ENCODE measurements at regions not wholly inside any gene's neighbourhood (a gene's known extent, or its start where the extent isn't known, plus 50 kb on each side); places are given as distances from the start of the nearest gene placed in this dataset.

DNA sequence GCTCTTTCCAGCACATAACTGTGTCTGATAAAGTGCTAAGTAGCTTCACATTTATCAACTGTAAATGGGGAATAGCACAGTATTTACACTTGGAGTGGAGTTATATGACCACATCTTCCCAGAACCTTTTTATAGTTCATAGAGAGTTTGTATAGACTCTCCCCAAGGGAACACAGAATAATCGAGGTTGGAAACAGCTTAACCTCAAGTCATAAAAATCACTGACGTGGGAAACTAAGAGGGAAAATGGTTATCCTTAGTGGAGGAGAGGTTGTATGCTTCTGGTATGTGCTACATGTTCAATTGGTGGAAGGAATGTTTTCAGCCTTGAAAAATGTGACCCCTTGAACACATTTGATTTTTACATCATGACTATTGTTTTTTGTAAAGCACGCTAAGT, 167.9 kb upstream of the KIAA1217 start:
- DNase-seq, result no peak

DNA sequence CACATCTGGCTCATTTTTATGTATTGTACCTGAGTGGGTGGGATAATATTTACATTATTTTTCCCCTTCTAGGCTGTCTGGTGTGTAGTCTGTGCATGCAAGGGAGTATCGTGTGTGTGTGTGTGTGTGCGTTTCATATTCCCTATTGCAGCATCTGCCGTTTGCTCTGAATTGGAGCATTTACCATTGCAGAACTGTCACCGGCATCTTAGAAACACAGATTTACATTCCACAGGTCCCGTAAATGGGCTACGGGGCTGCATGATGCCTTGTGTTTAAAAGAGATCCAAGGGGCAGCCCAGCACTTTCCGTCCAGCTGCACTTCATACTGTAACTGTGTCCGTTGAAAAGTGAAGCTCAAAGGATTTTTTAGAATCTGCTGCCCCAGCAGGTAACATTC, 167.1 kb upstream of the KIAA1217 start:
- no peak for DNase-seq

DNA sequence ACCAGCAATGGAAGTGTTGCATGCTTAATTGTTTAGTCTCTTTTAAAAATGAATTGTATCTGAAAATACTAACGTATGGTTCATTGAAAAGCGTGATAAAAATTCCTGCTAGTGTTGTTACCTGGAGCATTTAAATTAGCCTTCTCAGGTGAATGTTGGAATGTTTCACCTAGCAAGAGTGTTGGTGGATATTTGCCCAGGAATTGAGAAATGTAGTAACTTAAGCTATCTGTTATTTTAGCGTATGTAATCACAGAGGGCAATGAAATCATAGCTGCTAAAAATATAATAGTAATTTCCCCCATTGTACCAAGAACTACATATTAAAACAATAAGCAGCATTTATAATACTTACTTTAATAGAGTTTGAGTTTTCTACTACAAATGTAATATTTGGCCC, 166.1 kb upstream of the KIAA1217 start:
- no peak for DNase-seq

DNA sequence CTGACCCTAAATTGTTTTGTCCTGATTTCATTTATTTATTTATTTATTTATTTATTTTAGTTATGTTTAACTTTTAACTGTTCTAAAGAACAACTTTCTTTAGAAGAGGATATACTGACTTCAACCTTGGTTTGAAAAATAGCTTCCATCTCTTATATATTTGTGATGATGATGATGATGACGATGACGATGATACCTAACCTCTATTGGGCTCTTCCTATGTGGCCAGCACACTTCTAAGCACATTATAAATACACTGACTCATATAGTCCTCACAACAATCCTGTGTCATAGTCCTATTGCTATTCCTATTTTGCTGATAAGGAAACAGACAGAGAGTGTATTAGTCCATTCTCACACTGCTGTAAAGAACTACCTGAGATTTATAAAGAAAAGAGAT, 162.9 kb upstream of the KIAA1217 start:
- no peak for DNase-seq

DNA sequence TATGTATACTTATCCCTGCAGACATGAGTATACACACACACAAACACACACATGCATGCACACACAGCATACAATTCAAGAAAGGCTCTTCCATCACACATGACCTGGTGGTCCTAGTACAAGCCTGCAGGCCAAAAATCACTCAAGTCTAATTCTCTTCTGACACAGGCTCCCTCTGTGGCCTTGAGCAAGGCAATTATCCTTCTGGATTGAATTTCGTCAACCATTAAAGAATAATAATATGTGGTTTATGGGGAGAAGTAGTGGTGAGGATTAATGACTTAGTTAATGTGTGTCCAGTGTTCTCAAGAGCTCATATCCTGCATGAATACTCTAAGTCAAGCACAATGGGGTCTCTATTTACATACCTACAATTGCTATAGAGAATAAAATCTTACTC, 161.8 kb upstream of the KIAA1217 start:
- no peak for DNase-seq

DNA sequence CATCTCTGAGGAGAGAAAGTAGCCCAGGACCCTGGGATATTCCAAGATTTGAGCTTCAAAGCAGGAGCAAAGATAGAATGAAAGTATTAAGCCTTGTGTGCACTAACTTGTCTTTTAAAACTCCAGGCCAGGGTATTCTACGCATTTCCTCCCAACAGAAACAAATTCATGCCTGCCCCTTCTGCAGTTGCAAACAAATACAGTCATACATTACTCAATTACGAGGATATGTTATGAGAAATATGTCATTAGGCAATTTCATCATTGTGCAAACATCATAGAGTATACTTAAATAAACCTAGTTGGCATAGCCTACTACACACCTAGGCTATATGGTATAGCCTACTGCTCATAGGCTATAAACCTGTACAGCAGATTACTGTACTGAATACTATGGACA, 154.5 kb upstream of the KIAA1217 start:
- DNase-seq, result no peak

DNA sequence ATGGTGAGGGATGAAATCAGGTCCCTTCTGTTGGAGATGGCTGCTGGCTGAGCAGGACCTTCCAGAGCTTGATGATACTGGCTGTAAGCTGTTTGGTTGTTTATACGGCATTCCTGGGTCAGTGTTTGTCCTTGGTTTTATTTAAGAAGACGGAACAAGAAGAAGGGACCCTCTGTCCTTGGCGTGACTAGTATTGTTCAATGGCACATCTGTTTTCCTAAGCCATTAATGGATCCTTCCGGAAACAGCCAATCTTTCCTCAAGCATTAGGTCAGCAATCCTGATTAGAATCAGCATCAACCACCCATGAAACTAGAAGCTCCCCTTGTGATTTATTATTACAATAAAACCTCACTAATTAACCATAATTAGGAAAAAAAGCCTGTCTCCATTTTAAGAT, 128.7 kb upstream of the KIAA1217 start:
- no peak for DNase-seq

DNA sequence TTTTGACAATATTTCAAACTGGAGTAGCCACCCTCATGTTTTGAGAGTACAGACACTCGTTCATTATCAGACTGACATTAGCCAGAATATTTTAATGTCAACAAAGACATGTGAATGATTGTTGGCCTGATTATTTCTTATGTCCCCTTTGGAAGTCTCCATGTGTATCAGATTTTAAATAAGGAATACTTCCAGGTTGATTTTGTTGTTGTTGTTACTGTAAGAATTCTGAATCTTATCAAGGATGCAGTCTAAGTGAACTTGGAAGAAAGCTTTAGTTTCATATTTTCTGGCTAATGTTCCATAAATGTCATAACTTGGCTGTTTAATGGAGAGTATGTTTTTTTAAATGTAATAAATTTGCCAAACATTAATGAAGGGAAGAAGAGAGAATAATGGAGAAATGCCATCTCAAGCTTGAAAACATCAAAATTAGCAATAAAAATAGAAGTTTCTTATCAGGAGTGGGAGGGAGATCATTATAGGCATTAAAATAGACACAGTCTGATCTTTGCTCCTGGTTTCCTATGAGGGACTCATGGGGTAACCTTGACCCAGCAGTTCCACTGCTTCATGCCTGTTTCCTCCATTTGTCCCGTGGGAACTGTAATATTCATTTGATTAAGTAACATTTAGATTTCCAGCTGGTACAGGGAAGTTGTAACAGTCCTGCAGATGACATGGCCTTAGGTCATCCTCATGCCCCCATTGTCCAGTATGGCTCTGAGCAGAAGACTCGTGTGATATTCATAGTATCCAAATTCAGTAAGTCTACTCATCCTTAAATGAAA, 122.4 kb upstream of the KIAA1217 start:
- no peak for DNase-seq

DNA sequence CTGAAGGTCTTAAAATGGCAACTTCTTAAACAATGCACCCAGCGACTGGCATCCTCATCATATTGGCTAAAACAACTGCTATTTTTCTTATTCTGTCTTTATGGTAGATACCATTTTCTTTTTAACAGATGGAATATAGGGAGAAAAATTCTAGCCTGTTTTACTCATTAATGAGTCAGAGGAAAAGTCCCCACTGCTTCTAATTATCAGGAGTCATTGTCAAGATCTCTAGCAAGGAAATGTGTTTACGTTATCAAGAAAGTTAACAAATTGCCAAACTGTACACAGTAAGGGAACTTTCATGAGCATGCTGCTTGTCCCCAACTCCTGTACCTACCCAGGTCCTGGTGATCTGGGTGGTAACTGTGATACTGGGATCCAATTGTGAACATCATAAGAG, 117.7 kb upstream of the KIAA1217 start:
- DNase-seq, result no peak

DNA sequence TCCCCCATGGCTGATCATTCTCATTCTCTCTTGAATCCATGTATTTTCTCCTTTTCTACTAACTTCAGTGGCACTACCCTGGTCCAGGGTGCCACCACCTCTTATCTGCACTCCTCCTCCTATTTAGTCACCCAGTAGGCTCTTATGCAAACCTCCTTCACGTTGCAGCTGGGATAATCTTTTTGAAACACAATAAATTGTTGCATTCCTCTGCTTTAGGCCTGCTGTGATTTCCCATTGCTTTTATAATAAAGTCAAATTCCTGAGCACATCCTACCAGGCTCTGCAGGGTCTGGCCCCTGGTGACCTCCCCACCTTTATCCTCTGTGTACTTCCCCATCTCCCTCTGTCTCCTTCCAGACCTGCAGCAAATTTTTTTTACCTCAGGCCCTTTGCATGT, 112.7 kb upstream of the KIAA1217 start:
- DNase-seq, result no peak

DNA sequence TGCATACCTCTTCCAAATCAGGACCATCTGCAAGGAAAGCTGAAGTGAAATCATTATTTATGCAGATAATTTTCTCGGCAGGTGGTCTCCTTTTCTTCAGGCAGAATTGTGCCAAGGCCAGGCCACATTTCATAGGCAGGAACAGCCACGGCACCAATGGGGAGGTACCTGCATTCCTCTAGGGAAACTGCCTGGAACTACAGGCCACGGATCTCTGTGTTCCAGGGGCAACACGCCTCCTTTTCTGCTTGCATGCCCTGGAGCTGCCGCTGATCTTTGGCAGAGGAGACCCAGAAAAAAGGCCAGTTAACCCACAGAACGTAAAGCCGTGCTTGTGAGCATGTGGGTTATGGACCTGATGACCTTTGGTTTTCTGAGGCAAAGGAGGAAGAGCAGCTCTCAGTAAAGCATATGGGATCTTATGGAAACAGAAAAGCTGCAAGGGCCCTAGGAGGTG, 111.2 kb upstream of the KIAA1217 start:
- no peak for DNase-seq

DNA sequence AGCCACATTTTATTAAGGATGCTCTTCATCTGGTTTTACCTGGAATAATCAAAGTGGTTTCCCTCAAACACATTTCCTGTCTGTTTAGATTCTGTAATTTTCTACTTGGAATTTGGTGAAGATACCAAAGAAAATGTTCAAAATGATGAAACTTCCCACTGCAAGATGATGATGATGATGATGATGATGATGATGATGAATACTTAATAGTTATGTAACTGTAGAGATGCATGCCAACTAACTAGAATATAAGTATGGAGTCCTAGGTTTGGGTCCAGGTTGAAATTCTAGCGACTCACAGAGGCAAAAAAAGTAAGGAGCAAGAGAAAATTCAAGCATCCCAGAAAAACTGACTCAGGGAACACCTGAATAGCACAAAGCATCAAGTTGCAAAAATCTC, 104.0 kb upstream of the KIAA1217 start:
- no peak for DNase-seq

DNA sequence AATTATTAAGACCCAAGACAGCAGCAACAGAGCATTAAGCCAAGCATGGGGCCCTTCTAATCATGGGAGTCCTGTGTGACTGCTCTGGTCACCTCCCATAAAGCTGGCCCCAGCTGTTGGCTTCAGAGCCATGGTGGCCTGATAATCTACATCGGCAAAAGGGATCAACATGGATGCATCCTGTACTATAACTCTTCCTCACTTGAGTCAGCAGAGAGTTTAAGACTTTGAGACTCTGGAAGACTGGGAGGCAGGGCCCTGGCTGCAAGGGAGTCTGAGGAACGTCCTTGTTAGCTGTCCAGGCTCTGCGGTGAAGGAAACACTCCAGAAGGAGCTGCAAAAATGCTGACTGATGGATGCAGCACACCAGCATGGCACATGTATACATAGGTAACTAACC, 95.0 kb upstream of the KIAA1217 start:
- no peak for DNase-seq

DNA sequence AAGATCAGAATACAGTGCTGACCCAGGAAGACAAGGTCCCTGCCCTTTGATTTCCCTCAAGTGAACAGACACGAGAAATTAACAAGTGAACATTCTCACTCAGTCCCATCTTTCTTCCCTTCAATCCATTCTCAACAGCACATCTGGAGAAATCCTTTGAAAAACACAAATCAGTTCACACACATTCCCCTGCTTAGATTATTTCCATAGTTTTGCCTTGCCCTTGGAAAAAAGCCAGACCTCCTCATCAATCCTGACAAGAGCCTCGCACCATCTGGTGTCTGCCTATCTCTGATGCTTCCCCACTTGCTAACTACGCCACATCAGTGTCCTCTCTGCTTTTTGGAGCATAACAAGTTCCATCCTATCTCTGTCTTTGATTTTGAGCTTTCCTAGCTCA, 94.4 kb upstream of the KIAA1217 start:
- DNase-seq, result no peak

DNA sequence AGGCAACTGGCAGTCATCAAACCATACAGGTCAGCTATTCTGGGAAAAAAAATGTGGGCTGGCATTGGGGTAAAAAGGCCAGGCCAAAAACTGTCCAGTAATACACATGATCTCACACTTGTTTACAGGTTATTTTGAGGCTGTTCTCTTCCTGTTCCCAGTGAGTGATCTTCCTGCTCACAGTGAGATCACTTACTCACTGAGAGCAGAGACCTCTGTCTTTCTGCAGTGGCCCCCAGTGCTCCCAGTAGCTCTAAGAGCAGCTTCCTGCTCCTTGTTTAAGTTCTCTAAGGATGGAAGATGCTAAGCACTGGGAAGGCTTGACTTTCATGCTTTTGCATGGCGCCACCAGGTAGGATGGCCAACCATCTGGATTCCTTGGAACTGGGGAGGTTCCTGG, 93.5 kb upstream of the KIAA1217 start:
- no peak for DNase-seq

DNA sequence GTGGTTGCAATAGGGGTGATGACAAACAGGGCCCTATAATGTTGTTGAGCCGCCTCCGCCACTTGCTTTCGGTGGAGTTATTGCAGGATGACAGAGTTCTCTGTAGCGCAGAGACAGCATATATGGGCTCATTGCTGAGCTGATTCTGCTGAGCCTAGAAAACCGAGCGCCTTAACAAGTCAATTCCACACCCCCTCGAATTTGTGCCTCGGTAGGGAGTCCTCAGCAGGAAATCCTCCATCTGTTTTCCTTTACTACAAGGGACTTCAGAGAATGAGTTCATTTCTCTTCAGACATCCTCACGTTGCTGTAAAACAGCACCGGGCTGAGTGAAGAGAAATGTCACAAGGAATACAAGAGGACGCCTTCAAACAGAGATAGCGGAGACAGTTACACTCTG, 90.7 kb upstream of the KIAA1217 start:
- DNase-seq, result no peak

DNA sequence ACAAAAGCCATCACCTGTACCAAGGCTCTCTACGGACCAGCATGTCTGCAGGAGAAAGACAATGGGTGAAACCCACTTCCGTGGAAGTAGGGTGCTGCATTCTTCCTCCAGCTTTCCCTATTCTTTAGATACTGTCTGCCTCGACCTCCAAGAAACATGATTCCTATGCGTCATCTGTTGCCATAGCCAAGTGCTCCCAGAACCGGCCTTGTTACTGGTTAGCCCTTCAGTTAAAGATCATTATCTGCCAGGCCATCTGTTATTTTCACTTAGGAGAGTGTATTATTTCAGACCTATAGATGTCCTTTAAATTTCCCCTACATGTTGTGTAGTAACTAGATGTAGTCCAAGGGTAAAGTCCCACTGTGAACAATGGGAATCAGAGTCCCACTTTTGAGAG, 89.0 kb upstream of the KIAA1217 start:
- DNase-seq, result no peak

DNA sequence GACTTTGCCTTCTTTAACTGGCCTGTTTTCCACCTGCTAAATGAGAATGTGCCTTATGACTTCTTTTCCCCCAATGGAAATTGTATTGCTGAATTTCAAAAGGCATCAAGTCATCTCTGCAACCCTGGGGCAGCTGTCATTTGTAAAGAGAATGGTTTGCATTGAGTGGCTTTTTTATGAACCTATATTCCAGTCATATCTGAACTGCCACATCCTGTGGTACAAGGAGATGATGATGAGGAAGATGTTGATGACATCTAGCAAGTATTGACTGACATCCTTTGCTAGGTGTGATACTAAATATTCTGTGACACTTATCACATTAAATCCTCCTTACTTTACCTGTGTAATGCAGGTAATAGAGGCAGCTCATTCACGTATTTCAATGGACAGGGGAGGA, 88.3 kb upstream of the KIAA1217 start:
- DNase-seq, result no peak

DNA sequence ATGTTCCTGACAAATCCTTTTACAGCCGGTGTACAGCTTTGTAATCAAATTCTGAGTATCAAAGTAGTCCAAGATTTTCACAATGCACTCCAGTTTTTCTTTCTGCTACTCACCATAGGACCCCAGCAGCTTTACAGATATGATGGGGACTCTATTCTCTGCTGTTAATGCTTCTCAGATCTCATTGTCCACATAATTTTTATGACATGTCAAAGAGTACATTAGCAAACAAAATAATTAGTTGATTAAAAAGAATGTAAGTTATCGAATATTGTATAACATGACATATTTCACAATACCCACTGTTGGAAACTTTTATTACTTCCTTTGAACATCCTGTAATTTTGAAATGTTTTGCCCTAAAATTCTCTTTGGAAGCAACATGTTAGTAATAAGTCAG, 81.4 kb upstream of the KIAA1217 start:
- no peak for DNase-seq

DNA sequence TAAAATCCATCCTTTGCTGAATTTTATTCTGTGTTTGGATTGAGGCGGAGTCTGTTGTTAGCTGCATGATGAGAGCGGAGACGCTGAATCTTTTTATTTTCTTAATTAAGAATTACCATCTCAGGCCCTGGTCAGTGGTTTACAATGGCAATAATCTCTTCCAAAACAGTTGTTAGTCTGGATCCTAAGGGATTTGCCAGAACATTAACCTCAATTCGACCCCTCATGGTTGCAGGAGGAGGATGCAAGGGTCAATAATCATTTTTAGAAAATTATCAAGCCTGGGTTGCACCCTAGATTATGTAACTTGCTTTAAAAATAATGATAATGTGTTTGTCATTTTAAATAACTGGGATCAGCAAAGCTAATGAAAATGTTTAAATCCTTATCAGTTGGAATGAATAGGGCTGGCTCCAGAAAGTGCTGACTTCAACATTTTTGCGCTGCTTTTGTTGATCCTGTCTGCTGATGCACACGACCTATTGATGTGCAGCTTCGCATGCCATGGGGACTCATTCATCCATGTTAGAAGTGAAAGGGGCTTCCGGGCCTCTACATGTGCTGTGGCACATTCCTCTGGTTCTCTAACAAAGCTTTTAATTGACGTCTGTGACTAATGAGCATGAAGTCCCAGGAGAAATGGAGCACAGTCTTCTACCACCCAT, 80.7 kb upstream of the KIAA1217 start:
- DNase-seq, result no peak

DNA sequence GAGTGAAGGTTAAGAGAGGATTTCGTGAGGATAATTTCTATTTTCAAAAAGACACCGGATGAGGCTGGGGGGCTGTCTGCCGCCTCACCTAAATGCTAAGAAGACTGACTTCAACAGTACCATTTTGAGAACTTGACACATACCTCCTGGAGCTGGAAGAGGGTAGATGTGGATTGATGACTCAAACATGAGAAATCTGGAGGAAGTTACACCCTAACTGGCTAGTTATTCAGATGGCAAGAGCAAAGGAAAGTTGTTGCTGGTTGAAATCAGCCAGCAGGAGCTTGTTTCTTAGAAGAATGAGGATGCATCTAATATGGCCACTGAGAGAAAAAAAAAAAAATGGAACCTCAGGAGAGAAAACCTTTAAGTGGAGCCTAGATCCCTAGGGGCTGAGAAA, 76.2 kb upstream of the KIAA1217 start:
- DNase-seq, result no peak

DNA sequence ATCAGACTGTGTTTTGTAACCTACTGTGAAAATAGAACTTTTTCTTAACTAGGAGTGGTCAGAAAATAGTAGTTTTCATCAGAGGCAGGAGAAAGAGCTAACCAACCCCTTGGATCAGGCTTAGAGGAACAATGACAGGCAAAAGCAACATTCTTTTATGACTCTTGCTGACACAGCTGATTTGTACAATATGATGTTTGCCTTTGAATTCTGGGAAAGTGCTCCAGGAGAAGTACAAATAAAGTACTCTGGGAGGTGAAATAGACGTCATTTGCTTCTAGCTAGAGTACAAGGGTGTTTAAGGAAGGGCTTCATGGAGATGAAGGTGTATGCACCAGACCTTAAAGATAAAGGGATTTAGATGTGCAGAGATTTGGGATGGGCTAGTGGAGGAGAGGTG, 75.1 kb upstream of the KIAA1217 start:
- no peak for DNase-seq

DNA sequence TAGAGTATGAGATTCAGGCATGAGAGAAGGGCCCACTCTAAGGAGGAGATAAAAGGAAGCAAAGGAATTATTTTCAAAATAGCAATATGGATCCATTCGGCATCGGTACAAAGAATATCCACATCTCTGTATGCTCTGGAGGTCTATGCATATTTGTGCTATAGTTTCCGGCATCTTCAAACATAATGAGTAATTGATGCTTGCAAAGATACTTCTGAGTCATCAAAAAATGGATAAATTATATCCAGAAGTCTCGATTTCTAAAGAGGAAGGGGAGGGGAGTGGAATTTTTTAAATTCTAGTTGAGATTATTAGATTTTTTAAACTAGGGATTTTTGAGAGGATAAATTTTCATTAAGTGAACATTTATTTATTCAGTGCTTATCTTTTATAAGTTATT, 72.9 kb upstream of the KIAA1217 start:
- no peak for DNase-seq

DNA sequence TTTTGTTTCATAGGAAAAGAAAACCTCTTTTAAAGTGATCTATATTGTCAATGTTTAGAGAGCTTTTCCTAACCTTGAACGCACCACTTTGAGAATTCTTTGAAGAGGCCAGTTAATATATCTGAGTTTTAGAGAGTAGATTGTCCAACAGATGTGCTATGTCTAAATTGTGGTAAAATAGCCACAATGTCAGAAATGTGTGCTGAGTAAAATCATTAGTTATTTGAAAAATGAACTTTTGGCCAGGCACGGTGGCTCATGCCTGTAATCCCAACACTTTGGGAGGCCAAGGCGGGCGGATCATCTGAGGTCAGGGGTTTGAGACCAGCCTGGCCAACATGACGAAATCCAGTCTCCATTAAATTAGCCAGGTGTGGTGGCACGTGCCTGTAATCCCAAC, 61.6 kb upstream of the KIAA1217 start:
- no peak for DNase-seq

DNA sequence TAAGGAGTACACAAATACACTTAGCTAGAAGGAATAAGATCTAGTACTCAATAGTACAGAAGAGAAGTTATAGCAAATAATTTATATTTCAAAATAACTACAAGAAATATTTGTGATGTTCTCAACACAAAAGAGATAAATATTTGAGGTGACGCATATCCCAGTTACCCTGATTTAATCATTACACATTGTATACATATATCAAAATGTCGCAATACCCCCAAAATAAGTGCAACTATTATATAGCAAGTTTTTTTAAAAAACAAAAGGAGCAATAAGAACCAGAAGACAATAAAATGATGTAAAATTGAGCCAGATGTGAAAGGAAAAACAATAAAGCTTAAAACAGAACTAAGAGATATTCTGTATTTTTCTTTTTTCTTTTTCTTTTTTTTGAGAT, 59.3 kb upstream of the KIAA1217 start:
- no peak for DNase-seq
